ENCODE measurements at regions not wholly inside any gene's neighbourhood (a gene's known extent, or its start where the extent isn't known, plus 50 kb on each side); places are given as distances from the start of the nearest gene placed in this dataset.

DNA sequence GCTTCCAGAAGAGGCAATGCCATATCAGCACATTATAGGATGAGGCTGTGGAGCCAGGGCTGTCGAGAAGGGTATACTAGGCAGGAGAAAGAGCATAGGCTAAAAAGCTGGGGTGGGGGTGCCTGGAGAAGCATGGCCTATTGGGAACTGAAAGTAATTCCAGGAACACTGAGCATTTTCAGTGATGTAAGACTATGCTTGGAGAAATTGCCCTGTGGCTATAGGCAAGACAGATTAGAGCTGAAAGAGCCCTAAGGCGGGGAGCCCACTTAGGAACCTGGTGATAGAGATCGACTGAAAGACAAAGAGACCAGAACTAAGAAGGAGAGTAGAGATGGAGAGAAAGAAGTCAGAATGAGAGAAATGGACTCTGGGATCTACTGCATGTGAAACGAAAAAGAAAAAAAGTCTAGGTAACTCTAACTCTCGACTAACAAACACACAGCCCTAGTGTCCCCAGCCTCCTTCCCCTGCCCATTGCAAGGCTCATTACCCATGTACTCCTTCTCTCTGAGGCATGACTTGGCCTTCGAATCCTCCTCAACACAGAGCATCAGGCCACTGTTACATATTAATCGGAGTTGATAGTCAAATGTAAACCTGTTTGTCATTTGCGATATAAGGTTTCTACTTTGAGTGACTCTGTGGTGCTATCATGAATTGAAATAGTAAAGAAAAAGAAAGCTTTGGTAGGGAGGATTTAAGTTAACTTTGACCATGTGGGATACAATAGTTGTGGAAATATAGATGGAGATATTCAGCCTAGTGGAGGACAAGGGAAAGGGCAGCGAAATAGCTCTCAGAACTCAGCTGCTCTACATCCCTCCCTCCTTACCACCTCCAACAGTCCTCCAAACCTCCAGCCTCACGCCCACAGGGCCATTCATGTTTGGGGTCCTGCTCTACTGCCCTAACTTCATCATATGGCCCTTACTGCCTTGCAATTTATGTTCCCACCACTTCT lies 52.3 kb upstream of the BMAL1 start:
- no peak for DNase-seq

GRCh38 chr11:13227676-13228255 lies 49.8 kb upstream of the BMAL1 start:
- no peak for DNase-seq
